Esophagus muscularis mucosa (tissue), 4 donors: ENCODE measurements at regions not wholly inside any gene's neighbourhood (a gene's known extent, or its start where the extent isn't known, plus 50 kb on each side); places are given as distances from the start of the nearest gene placed in this dataset.

ENCODE experiments used
- EP300 ChIP-seq: sonication (generic); formaldehyde crosslinking; IDR thresholded peaks from one replicate; pipeline ENCODE4 v1.6.1; 2017; ENCODE audit warnings: antibody characterized with exemption
- POLR2A ChIP-seq: fragments of 450-650 bp; IDR thresholded peaks from one replicate; pipeline ENCODE4 v1.6.1; 2017; ENCODE audit warnings: antibody characterized with exemption, moderate library complexity, mild to moderate bottlenecking, low read depth
- TF ChIP-seq, protein P1 (sequence below), 3 experiments: fragments of 200-600 bp in 2 of 3; fragments of 450-650 bp in 1 of 3; sonication (generic) in 2 of 3; IDR thresholded peaks; one replicate each; pipeline ENCODE4 v1.5.1; 2017 to 2019; ENCODE audit warnings: antibody characterized with exemption in 3 of 3, mild to moderate bottlenecking in 2 of 3, moderate library complexity in 1 of 3

DNA sequence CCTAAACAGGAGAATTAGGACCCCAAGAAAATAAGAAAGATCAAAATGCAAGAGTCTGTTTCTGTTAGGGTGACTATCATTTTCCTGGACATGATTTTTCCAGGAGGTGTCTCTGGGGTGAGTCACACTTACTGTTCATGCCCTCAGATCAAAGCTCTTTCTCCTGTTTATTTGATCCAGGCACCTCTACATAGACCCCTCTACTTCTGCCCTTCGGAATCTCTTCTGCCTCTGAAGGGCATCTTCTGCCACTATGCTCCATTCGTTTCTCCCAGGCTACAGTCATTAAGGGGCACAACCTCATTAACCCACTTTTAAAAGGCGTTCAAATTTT, 1328.0 kb downstream of the GATA3 start:
- TF ChIP-seq, protein P1, sequence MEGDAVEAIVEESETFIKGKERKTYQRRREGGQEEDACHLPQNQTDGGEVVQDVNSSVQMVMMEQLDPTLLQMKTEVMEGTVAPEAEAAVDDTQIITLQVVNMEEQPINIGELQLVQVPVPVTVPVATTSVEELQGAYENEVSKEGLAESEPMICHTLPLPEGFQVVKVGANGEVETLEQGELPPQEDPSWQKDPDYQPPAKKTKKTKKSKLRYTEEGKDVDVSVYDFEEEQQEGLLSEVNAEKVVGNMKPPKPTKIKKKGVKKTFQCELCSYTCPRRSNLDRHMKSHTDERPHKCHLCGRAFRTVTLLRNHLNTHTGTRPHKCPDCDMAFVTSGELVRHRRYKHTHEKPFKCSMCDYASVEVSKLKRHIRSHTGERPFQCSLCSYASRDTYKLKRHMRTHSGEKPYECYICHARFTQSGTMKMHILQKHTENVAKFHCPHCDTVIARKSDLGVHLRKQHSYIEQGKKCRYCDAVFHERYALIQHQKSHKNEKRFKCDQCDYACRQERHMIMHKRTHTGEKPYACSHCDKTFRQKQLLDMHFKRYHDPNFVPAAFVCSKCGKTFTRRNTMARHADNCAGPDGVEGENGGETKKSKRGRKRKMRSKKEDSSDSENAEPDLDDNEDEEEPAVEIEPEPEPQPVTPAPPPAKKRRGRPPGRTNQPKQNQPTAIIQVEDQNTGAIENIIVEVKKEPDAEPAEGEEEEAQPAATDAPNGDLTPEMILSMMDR (IDR thresholded peaks at IDR 0.05) = no peak
- TF ChIP-seq POLR2A = no peak
- no peak for TF ChIP-seq EP300
